WTC11 (cell line): ENCODE measurements at regions not wholly inside any gene's neighbourhood (a gene's known extent, or its start where the extent isn't known, plus 50 kb on each side); places are given as distances from the start of the nearest gene placed in this dataset.

ENCODE experiments used
- ATAC-seq: fragments of 200-7000 bp; cut with Tn5 transposase; 2 replicates; pipeline ENCODE4 v1.10.0; 2021; ENCODE audit warnings: mild to moderate bottlenecking, moderate library complexity
- CTCF ChIA-PET: fragments of 300-600 bp; sonication (Branson Sonifier 250); formaldehyde crosslinking; loops from one replicate; lab custom pipeline; 2021; ENCODE audit warnings: antibody characterized with exemption; lab: Charles Lee
- POLR2A ChIA-PET: fragments of 350-600 bp; sonication (Branson Sonifier 250); formaldehyde crosslinking; loops from one replicate; lab custom pipeline; 2021; ENCODE audit warnings: antibody characterized with exemption; lab: Charles Lee
- DNase-seq: peaks from one replicate; pipeline ENCODE4 v3.0.0; 2021; ENCODE audit warnings: low spot score
- H3K27ac Mint-ChIP-seq: 2 replicates; pipeline ENCODE4 v1.8.0; 2021; ENCODE audit warnings: mixed read lengths
- H3K27me3 Mint-ChIP-seq: 2 replicates; pipeline ENCODE4 v1.8.0; 2021; ENCODE audit warnings: low read depth, mild to moderate bottlenecking, moderate library complexity, mixed read lengths
- H3K36me3 Mint-ChIP-seq: 2 replicates; pipeline ENCODE4 v1.8.0; 2021; ENCODE audit warnings: mixed read lengths
- H3K4me1 Mint-ChIP-seq: 2 replicates; pipeline ENCODE4 v1.8.0; 2022; ENCODE audit warnings: mixed read lengths
- H3K4me3 Mint-ChIP-seq: 2 replicates; pipeline ENCODE4 v1.8.0; 2021; ENCODE audit warnings: mild to moderate bottlenecking, moderate library complexity, mixed read lengths
- H3K9me3 Mint-ChIP-seq: 2 replicates; pipeline ENCODE4 v1.8.0; 2021; ENCODE audit warnings: mixed read lengths
- AFF4 ChIP-seq: sonication (generic); formaldehyde crosslinking; IDR thresholded peaks from 2 replicates; pipeline ENCODE4 v1.8.1; 2023; ENCODE audit warnings: mild to moderate bottlenecking, missing genetic modification reagents, borderline replicate concordance
- CBFB ChIP-seq: sonication (generic); formaldehyde crosslinking; IDR thresholded peaks from 2 replicates; pipeline ENCODE4 v1.8.1; 2022; ENCODE audit warnings: mild to moderate bottlenecking, low read depth, missing genetic modification reagents
- ERG ChIP-seq: fragments of 250-450 bp; sonication (Bioruptor Pico); IDR thresholded peaks from 2 replicates; pipeline ENCODE4 v1.8.0; 2021; ENCODE audit warnings: mild to moderate bottlenecking
- ETV6 ChIP-seq: sonication (generic); formaldehyde crosslinking; IDR thresholded peaks from 2 replicates; pipeline ENCODE4 v1.8.1; 2022; ENCODE audit warnings: mild to moderate bottlenecking, missing genetic modification reagents
- FOXJ3 ChIP-seq: sonication (generic); formaldehyde crosslinking; IDR thresholded peaks from 2 replicates; pipeline ENCODE4 v1.9.0; 2021; ENCODE audit warnings: missing genetic modification reagents, mild to moderate bottlenecking, borderline replicate concordance
- FOXK1 ChIP-seq: sonication (generic); formaldehyde crosslinking; IDR thresholded peaks from 2 replicates; pipeline ENCODE4 v1.8.0; 2022; ENCODE audit warnings: mild to moderate bottlenecking, moderate library complexity, missing genetic modification reagents
- FOXP4 ChIP-seq: sonication (generic); formaldehyde crosslinking; IDR thresholded peaks from 2 replicates; pipeline ENCODE4 v1.8.0; 2022; ENCODE audit warnings: mild to moderate bottlenecking, missing genetic modification reagents
- GABPB1 ChIP-seq: sonication (generic); formaldehyde crosslinking; IDR thresholded peaks from 2 replicates; pipeline ENCODE4 v1.8.1; 2023; ENCODE audit warnings: mild to moderate bottlenecking, missing genetic modification reagents
- GTF2I ChIP-seq: fragments of 250-450 bp; sonication (Bioruptor Pico); conservative IDR thresholded peaks from 2 replicates; pipeline ENCODE4 v1.4.0; 2021; ENCODE audit warnings: mild to moderate bottlenecking
- JAZF1 ChIP-seq: fragments of 250-450 bp; sonication (Bioruptor Pico); IDR thresholded peaks from 2 replicates; pipeline ENCODE4 v1.9.0; 2021; ENCODE audit warnings: moderate library complexity, mild to moderate bottlenecking, inconsistent platforms
- MAX ChIP-seq: sonication (generic); formaldehyde crosslinking; IDR thresholded peaks from 2 replicates; pipeline ENCODE4 v1.8.0; 2022; ENCODE audit warnings: mild to moderate bottlenecking, missing genetic modification reagents
- MLX ChIP-seq: sonication (generic); formaldehyde crosslinking; IDR thresholded peaks from 2 replicates; pipeline ENCODE4 v1.8.1; 2023; ENCODE audit warnings: mild to moderate bottlenecking, missing genetic modification reagents, moderate library complexity
- MXD4 ChIP-seq: fragments of 250-450 bp; sonication (Bioruptor Pico); IDR thresholded peaks from 2 replicates; pipeline ENCODE4 v1.8.0; 2021; ENCODE audit warnings: mild to moderate bottlenecking, moderate library complexity, borderline replicate concordance
- NR2C2 ChIP-seq: sonication (generic); formaldehyde crosslinking; IDR thresholded peaks from 2 replicates; pipeline ENCODE4 v1.8.0; 2022; ENCODE audit warnings: mild to moderate bottlenecking, missing genetic modification reagents
- NR3C1 ChIP-seq: sonication (generic); formaldehyde crosslinking; conservative IDR thresholded peaks from 2 replicates; pipeline ENCODE4 v1.8.1; 2023; ENCODE audit warnings: low read depth, mild to moderate bottlenecking, missing genetic modification reagents
- OVOL2 ChIP-seq: fragments of 250-450 bp; sonication (Bioruptor Pico); IDR thresholded peaks from 2 replicates; pipeline ENCODE4 v1.9.0; 2021; ENCODE audit warnings: mild to moderate bottlenecking, borderline replicate concordance
- PRRX2 ChIP-seq: fragments of 250-450 bp; sonication (Bioruptor Pico); IDR thresholded peaks from 2 replicates; pipeline ENCODE4 v1.8.0; 2021; ENCODE audit warnings: mild to moderate bottlenecking
- RELA ChIP-seq: sonication (generic); formaldehyde crosslinking; IDR thresholded peaks from 2 replicates; pipeline ENCODE4 v1.8.1; 2022; ENCODE audit warnings: missing genetic modification reagents, mild to moderate bottlenecking, borderline replicate concordance
- RORB ChIP-seq: fragments of 250-450 bp; sonication (Bioruptor Pico); IDR thresholded peaks from 2 replicates; pipeline ENCODE4 v1.9.0; 2021; ENCODE audit warnings: mild to moderate bottlenecking
- SP1 ChIP-seq: sonication (generic); formaldehyde crosslinking; conservative IDR thresholded peaks from 2 replicates; pipeline ENCODE4 v1.8.1; 2022; ENCODE audit warnings: missing genetic modification reagents
- USF1 ChIP-seq: sonication (generic); formaldehyde crosslinking; IDR thresholded peaks from 2 replicates; pipeline ENCODE4 v1.8.0; 2022; ENCODE audit warnings: mild to moderate bottlenecking, missing genetic modification reagents
- USF2 ChIP-seq: sonication (generic); formaldehyde crosslinking; IDR thresholded peaks from 2 replicates; pipeline ENCODE4 v1.8.1; 2023; ENCODE audit warnings: mild to moderate bottlenecking, missing genetic modification reagents, moderate library complexity
- ZNF121 ChIP-seq: sonication (generic); formaldehyde crosslinking; IDR thresholded peaks from 2 replicates; pipeline ENCODE4 v1.8.0; 2023; ENCODE audit warnings: missing genetic modification reagents
- ZNF671 ChIP-seq: fragments of 250-450 bp; sonication (Bioruptor Pico); IDR thresholded peaks from 2 replicates; pipeline ENCODE4 v1.8.0; 2021; ENCODE audit warnings: mild to moderate bottlenecking

GRCh38 chr5:29905626-29906353, 1287.7 kb upstream of the CDH6 start (continued):
- TF ChIP-seq USF2 (CRISPR knock-in tag) (no peak), ETV6 (CRISPR knock-in tag) (no peak), SP1 (no peak), MAX (no peak), USF1 (no peak), OVOL2 (CRISPR knock-in tag) (no peak)

GRCh38 chr5:29902859-29903258, 1290.6 kb upstream of the CDH6 start:
- Mint-ChIP-seq H3K27ac (no peak overlapping the region), H3K9me3 (0 out of 2 replicates have a peak, but pooled peaks cover 6% of the 10 kb centered on the region), H3K4me3 (no peak overlapping the region), H3K27me3 (no peaks in the 10 kb centered on the region), H3K4me1 (peaks cover 5% of the 10 kb centered on the region), H3K36me3 (no peaks in the 10 kb centered on the region)
- ChIA-PET CTCF (no interaction called here), POLR2A (no interaction called here)
- DNase-seq = no peak
- ATAC-seq = no peak
- TF ChIP-seq NR2C2 (CRISPR knock-in tag) = no peak
- no peak for TF ChIP-seq CBFB
- TF ChIP-seq NR3C1 (CRISPR knock-in tag) = no peak
- TF ChIP-seq ZNF121 = no peak

GRCh38 chr5:29899583-29899982, 1293.9 kb upstream of the CDH6 start:
- Mint-ChIP-seq H3K4me3 (no peak overlapping the region), H3K36me3 (no peaks in the 10 kb centered on the region; the same call in 1 of the 2 replicates), H3K9me3 (peaks cover 9% of the 10 kb centered on the region; the same call in 1 of the 2 replicates), H3K4me1 (peaks cover 6% of the 10 kb centered on the region), H3K27me3 (no peaks in the 10 kb centered on the region), H3K27ac (no peak overlapping the region)
- ChIA-PET CTCF (no interaction called here), POLR2A (no interaction called here)
- no peak for DNase-seq
- ATAC-seq = no peak
- no peak for TF ChIP-seq USF2 (CRISPR knock-in tag)
- no peak for TF ChIP-seq RELA (CRISPR knock-in tag)
- no peak for TF ChIP-seq MXD4
- no peak for TF ChIP-seq FOXJ3
- no peak for TF ChIP-seq AFF4 (CRISPR knock-in tag)
- no peak for TF ChIP-seq ZNF671
- TF ChIP-seq JAZF1 (CRISPR knock-in tag) = no peak
- no peak for TF ChIP-seq ERG (CRISPR knock-in tag)
- no peak for TF ChIP-seq FOXK1 (CRISPR knock-in tag)
- no peak for TF ChIP-seq NR3C1 (CRISPR knock-in tag)
- TF ChIP-seq FOXP4 = no peak
- no peak for TF ChIP-seq MLX
- TF ChIP-seq GTF2I (CRISPR knock-in tag) = no peak
- TF ChIP-seq GABPB1 (CRISPR knock-in tag) = no peak
- TF ChIP-seq RORB = no peak
- no peak for TF ChIP-seq PRRX2 (CRISPR knock-in tag)
- no peak for TF ChIP-seq MAX
